Liver (tissue), 3 donors: ENCODE measurements at regions not wholly inside any gene's neighbourhood (a gene's known extent, or its start where the extent isn't known, plus 50 kb on each side); places are given as distances from the start of the nearest gene placed in this dataset.

ENCODE experiments used
- CTCF ChIP-seq: fragments of 150-350 bp; IDR thresholded peaks from 2 replicates; pipeline ENCODE4 v1.5.1; 2017; ENCODE audit warnings: improper control_type of control experiment, low read depth, low read length; ENCODE audit not compliant: missing input control
- EGR1 ChIP-seq, 2 donors: IDR thresholded peaks; 2 replicates each; pipeline ENCODE4 v1.6.1; 2016 to 2018; ENCODE audit warnings: antibody characterized with exemption in 2 of 2, low read depth in 2 of 2
- JUND ChIP-seq, 2 donors: IDR thresholded peaks; 2 replicates each; pipeline ENCODE4 v1.6.1; 2016; ENCODE audit warnings: antibody characterized with exemption in 2 of 2
- YY1 ChIP-seq: IDR thresholded peaks from 2 replicates; pipeline ENCODE4 v1.6.1; 2016; ENCODE audit warnings: antibody characterized with exemption, mild to moderate bottlenecking
- donor health status: healthy.
- donor health status: healthy.

GRCh38 chr9:84207491-84207951, 133.0 kb downstream of the SLC28A3 start:
- no peak for TF ChIP-seq EGR1 (IDR thresholded peaks at IDR 0.05; ENCODE audit: low read depth in 2 of 2)
- no peak for TF ChIP-seq YY1
- TF ChIP-seq JUND (IDR thresholded peaks at IDR 0.05): no peak
- TF ChIP-seq CTCF: no peak
